ENCODE measurements at regions not wholly inside any gene's neighbourhood (a gene's known extent, or its start where the extent isn't known, plus 50 kb on each side); places are given as distances from the start of the nearest gene placed in this dataset.

GRCh38 chr7:15747301-15747700, 60.8 kb upstream of the MEOX2 start:
- H3K27me3 ChIP-seq (ENCODE audit: control insufficient read depth in 1 of 2, insufficient read depth in 2 of 2, low read length in 2 of 2), result no peaks in the 10 kb centered on the region
- no peaks in the 10 kb centered on the region for H3K36me3 ChIP-seq (ENCODE audit: control insufficient read depth in 1 of 2, insufficient read depth in 2 of 2, low read length in 2 of 2)
- no peaks in the 10 kb centered on the region for H3K4me1 ChIP-seq (ENCODE audit: control insufficient read depth in 1 of 2, insufficient read depth in 2 of 2, low read length in 2 of 2)
- no peaks in the 10 kb centered on the region for H3K9me3 ChIP-seq (ENCODE audit: control insufficient read depth in 1 of 2, low read length in 2 of 2)
- H3K27ac ChIP-seq (ENCODE audit: low read depth, low read length), result no peak overlapping the region
- H3K4me3 ChIP-seq (ENCODE audit: low read depth in 1 of 2, low read length in 2 of 2), result no peak overlapping the region
- no peak overlapping the region for H3K9ac ChIP-seq (ENCODE audit: low read depth in 1 of 2, low read length in 2 of 2)

- Histone ChIP-seq H3K9me3 (ENCODE audit: control insufficient read depth in 1 of 2, low read length in 2 of 2) (no peaks in the 10 kb centered on the region), H3K27me3 (ENCODE audit: control insufficient read depth in 1 of 2, insufficient read depth in 2 of 2, low read length in 2 of 2) (no peaks in the 10 kb centered on the region), H3K4me1 (ENCODE audit: control insufficient read depth in 1 of 2, insufficient read depth in 2 of 2, low read length in 2 of 2) (no peaks in the 10 kb centered on the region), H3K36me3 (ENCODE audit: control insufficient read depth in 1 of 2, insufficient read depth in 2 of 2, low read length in 2 of 2) (no peaks in the 10 kb centered on the region), H3K9ac (ENCODE audit: low read depth in 1 of 2, low read length in 2 of 2) (no peak overlapping the region), H3K27ac (ENCODE audit: low read depth, low read length) (no peak overlapping the region), H3K4me3 (ENCODE audit: low read depth in 1 of 2, low read length in 2 of 2) (no peak overlapping the region)
Measured at GRCh38 chr7:15743926-15744480, 57.5 kb upstream of the MEOX2 start.

- no peaks in the 10 kb centered on the region for H3K36me3 ChIP-seq (ENCODE audit: control insufficient read depth in 1 of 2, insufficient read depth in 2 of 2, low read length in 2 of 2)
- no peaks in the 10 kb centered on the region for H3K9me3 ChIP-seq (ENCODE audit: control insufficient read depth in 1 of 2, low read length in 2 of 2)
- no peak overlapping the region for H3K9ac ChIP-seq (ENCODE audit: low read depth in 1 of 2, low read length in 2 of 2)
- no peaks in the 10 kb centered on the region for H3K4me1 ChIP-seq (ENCODE audit: control insufficient read depth in 1 of 2, insufficient read depth in 2 of 2, low read length in 2 of 2)
- no peak overlapping the region for H3K4me3 ChIP-seq (ENCODE audit: low read depth in 1 of 2, low read length in 2 of 2)
- H3K27ac ChIP-seq (ENCODE audit: low read depth, low read length), result no peak overlapping the region
- H3K27me3 ChIP-seq (ENCODE audit: control insufficient read depth in 1 of 2, insufficient read depth in 2 of 2, low read length in 2 of 2), result no peaks in the 10 kb centered on the region
Measured at GRCh38 chr7:15737601-15738000, 51.1 kb upstream of the MEOX2 start.

Data from duodenal mucosa (tissue), 2 donors.